SK-N-SH (cell line): ENCODE measurements at regions not wholly inside any gene's neighbourhood (a gene's known extent, or its start where the extent isn't known, plus 50 kb on each side); places are given as distances from the start of the nearest gene placed in this dataset.

Experiments
- ELF1 ChIP-seq: IDR thresholded peaks from 2 replicates; pipeline ENCODE4 v1.4.0; 2012
- FOXJ3 ChIP-seq: sonication (generic); formaldehyde crosslinking; IDR thresholded peaks from 2 replicates; pipeline ENCODE4 v1.5.1; 2020; ENCODE audit warnings: mild to moderate bottlenecking, missing genetic modification reagents
- JUND ChIP-seq: IDR thresholded peaks from 2 replicates; pipeline ENCODE4 v1.4.0; 2012
- MEF2A ChIP-seq: IDR thresholded peaks from 2 replicates; pipeline ENCODE4 v1.4.0; 2012; ENCODE audit warnings: low read depth, borderline replicate concordance
- POLR2AphosphoS5 ChIP-seq: IDR thresholded peaks from 2 replicates; pipeline ENCODE4 v1.6.1; 2012; ENCODE audit warnings: low read depth, low read length
- RAD21 ChIP-seq: IDR thresholded peaks from 2 replicates; pipeline ENCODE4 v1.6.1; 2012; ENCODE audit warnings: mild to moderate bottlenecking, low read length
- RCOR1 ChIP-seq: fragments of 150-350 bp; IDR thresholded peaks from 2 replicates; pipeline ENCODE4 v1.6.1; 2017; ENCODE audit warnings: antibody characterized with exemption, low read length
- SIN3A ChIP-seq: IDR thresholded peaks from 2 replicates; pipeline ENCODE4 v1.6.1; 2012; ENCODE audit warnings: low read depth, mild to moderate bottlenecking, low read length, moderate library complexity, borderline replicate concordance
- TAF1 ChIP-seq: IDR thresholded peaks from 2 replicates; pipeline ENCODE4 v1.6.1; 2012; ENCODE audit warnings: low read depth, mild to moderate bottlenecking, low read length, moderate library complexity, borderline replicate concordance
- TEAD4 ChIP-seq: IDR thresholded peaks from 2 replicates; pipeline ENCODE4 v1.4.0; 2012; ENCODE audit warnings: mild to moderate bottlenecking, borderline replicate concordance; ENCODE audit not compliant: insufficient read depth
- YY1 ChIP-seq: IDR thresholded peaks from 2 replicates; pipeline ENCODE4 v1.4.0; 2012; ENCODE audit warnings: low read depth, mild to moderate bottlenecking
- TF ChIP-seq, protein P1 (sequence below): IDR thresholded peaks from 2 replicates; pipeline ENCODE4; 2012
- TF ChIP-seq, protein P2 (sequence below): fragments of 200-600 bp; sonication (generic); IDR thresholded peaks from 2 replicates; pipeline ENCODE4 v1.6.1; 2017; ENCODE audit warnings: antibody characterized with exemption, mild to moderate bottlenecking, moderate library complexity
- TF ChIP-seq, protein P3 (sequence below): IDR thresholded peaks from 2 replicates; pipeline ENCODE4 v1.4.0; 2012; ENCODE audit warnings: low read depth, borderline replicate concordance

DNA sequence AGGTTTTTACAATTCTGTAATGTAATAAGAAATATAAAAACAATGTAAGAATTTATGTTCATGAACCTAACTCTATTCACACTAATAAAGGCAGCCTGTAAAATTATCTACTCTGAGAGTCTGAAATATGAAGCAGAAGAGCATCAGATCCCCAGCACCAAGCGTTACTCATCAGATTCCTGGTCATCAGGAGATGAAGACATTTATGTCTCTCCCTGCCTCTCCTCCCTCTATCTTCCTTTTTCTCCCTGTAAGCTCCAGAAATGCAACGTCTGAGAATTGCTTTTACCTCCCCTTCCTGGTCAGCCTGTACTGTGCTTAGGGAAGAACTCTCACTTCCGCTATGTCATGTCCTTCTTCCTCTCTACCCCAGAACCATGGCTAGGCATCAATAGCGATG, 114.4 kb upstream of the SLIT3 start:
- TF ChIP-seq, protein P1, sequence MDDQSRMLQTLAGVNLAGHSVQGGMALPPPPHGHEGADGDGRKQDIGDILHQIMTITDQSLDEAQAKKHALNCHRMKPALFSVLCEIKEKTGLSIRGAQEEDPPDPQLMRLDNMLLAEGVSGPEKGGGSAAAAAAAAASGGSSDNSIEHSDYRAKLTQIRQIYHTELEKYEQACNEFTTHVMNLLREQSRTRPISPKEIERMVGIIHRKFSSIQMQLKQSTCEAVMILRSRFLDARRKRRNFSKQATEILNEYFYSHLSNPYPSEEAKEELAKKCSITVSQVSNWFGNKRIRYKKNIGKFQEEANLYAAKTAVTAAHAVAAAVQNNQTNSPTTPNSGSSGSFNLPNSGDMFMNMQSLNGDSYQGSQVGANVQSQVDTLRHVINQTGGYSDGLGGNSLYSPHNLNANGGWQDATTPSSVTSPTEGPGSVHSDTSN = no peak
- TF ChIP-seq RAD21 = no peak
- no peak for TF ChIP-seq MEF2A
- TF ChIP-seq, protein P2, sequence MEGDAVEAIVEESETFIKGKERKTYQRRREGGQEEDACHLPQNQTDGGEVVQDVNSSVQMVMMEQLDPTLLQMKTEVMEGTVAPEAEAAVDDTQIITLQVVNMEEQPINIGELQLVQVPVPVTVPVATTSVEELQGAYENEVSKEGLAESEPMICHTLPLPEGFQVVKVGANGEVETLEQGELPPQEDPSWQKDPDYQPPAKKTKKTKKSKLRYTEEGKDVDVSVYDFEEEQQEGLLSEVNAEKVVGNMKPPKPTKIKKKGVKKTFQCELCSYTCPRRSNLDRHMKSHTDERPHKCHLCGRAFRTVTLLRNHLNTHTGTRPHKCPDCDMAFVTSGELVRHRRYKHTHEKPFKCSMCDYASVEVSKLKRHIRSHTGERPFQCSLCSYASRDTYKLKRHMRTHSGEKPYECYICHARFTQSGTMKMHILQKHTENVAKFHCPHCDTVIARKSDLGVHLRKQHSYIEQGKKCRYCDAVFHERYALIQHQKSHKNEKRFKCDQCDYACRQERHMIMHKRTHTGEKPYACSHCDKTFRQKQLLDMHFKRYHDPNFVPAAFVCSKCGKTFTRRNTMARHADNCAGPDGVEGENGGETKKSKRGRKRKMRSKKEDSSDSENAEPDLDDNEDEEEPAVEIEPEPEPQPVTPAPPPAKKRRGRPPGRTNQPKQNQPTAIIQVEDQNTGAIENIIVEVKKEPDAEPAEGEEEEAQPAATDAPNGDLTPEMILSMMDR = no peak
- TF ChIP-seq JUND = no peak
- TF ChIP-seq TAF1 = no peak
- TF ChIP-seq SIN3A = no peak
- TF ChIP-seq ELF1 = no peak
- no peak for TF ChIP-seq POLR2AphosphoS5
- no peak for TF ChIP-seq RCOR1
- TF ChIP-seq TEAD4 = no peak
- TF ChIP-seq YY1 = no peak
- TF ChIP-seq, protein P3, sequence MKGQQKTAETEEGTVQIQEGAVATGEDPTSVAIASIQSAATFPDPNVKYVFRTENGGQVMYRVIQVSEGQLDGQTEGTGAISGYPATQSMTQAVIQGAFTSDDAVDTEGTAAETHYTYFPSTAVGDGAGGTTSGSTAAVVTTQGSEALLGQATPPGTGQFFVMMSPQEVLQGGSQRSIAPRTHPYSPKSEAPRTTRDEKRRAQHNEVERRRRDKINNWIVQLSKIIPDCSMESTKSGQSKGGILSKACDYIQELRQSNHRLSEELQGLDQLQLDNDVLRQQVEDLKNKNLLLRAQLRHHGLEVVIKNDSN = no peak
- no peak for TF ChIP-seq FOXJ3 (CRISPR knock-in tag)
